Spleen (tissue), 11 donors: ENCODE measurements at regions not wholly inside any gene's neighbourhood (a gene's known extent, or its start where the extent isn't known, plus 50 kb on each side); places are given as distances from the start of the nearest gene placed in this dataset.

ENCODE experiments used
- DNase-seq: peaks from one replicate; pipeline ENCODE4 v3.0.0-alpha.2; 2020
- H3K27ac ChIP-seq, 8 donors: fragments of 200-600 bp; sonication (generic) in 7 of 8; 1 replicate in 4 of 8; 2 replicates in 4 of 8; pipeline versions ENCODE4 v1.5.0 to v1.8.0; 2016 to 2021; ENCODE audit warnings: inconsistent platforms in 4 of 8, mild to moderate bottlenecking in 4 of 8, moderate library complexity in 1 of 8
- H3K27me3 ChIP-seq, 7 donors: fragments of 200-600 bp; sonication (generic) in 6 of 7; replicated peaks in 1 of 7; 1 replicate in 4 of 7; 2 replicates in 3 of 7; pipeline versions ENCODE4 v1.5.0 to v1.8.0; 2016 to 2021; ENCODE audit warnings: inconsistent platforms in 3 of 7, mild to moderate bottlenecking in 1 of 7
- H3K36me3 ChIP-seq, 6 donors: fragments of 200-600 bp; sonication (generic) in 5 of 6; 1 replicate in 4 of 6; 2 replicates in 2 of 6; pipeline versions ENCODE4 v1.5.0 to v1.8.0; 2016 to 2021; ENCODE audit warnings: inconsistent platforms in 2 of 6
- H3K4me1 ChIP-seq, 6 donors: fragments of 200-600 bp; sonication (generic) in 5 of 6; 1 replicate in 3 of 6; 2 replicates in 3 of 6; pipeline versions ENCODE4 v1.5.0 to v1.8.0; 2016 to 2021; ENCODE audit warnings: inconsistent platforms in 3 of 6
- H3K4me3 ChIP-seq, 8 donors: fragments of 200-600 bp; sonication (generic) in 7 of 8; 1 replicate in 4 of 8; 2 replicates in 4 of 8; pipeline versions ENCODE4 v1.5.0 to v1.8.0; 2016 to 2021; ENCODE audit warnings: inconsistent platforms in 4 of 8, mild to moderate bottlenecking in 4 of 8, moderate library complexity in 2 of 8
- H3K9me3 ChIP-seq, 8 donors: fragments of 200-600 bp; sonication (generic) in 7 of 8; 1 replicate in 4 of 8; 2 replicates in 4 of 8; pipeline versions ENCODE4 v1.5.0 to v1.8.0; 2016 to 2021; ENCODE audit warnings: inconsistent platforms in 4 of 8
- POLR2A ChIP-seq, 3 donors: fragments of 450-650 bp; IDR thresholded peaks; one replicate each; pipeline ENCODE4 v1.5.1; 2017; ENCODE audit warnings: antibody characterized with exemption in 3 of 3, mild to moderate bottlenecking in 1 of 3
- POLR2AphosphoS5 ChIP-seq, 3 donors: sonication (generic); formaldehyde crosslinking; IDR thresholded peaks; one replicate each; pipeline ENCODE4 v1.5.1; 2017; ENCODE audit warnings: antibody characterized with exemption in 3 of 3
- WGBS, 5 donors: extraction: QIAGEN DNeasy Blood & Tissue Kit in 3 of 5; methylation state at CpG; one replicate each; pipeline versions ENCODE4 v1.1.5 to v1.1.7; 2013 to 2018; 5-methylcytosine and 5-hydroxymethylcytosine counted together
- intact Hi-C: fragments of 100-400 bp; cut with DNase I; formaldehyde crosslinking; loops from one replicate; pipeline ENCODE4 v1.15.0; 2023; ENCODE audit warnings: low total_unique reads
- TF ChIP-seq, protein P1 (sequence below), 11 experiments: fragments of 200-600 bp in 7 of 11; fragments of 450-650 bp in 4 of 11; sonication (generic) in 4 of 11; IDR thresholded peaks in 8 of 11; conservative IDR thresholded peaks in 3 of 11; 1 replicate in 7 of 11; 2 replicates in 4 of 11; pipeline versions ENCODE4 v1.4.0 to v1.8.0; 2016 to 2021; ENCODE audit warnings: antibody characterized with exemption in 11 of 11, inconsistent platforms in 4 of 11, mild to moderate bottlenecking in 1 of 11
- donor health status: healthy with polysubstance abuse.
- donor health status: DM: no; HTN: no; CAD: no; lungs with moderate emphysema.
- donor health status: DM: no; HTN: no; CAD: no.
- donor health status: Bipolar disorder and iron deficiency.
- donor health status: healthy.
- donor health status: DM: no; HTN: no; CAD: no.
- donor health status: DM: yes; HTN: yes; CAD: no.

- no peaks in the 10 kb centered on the region for H3K27me3 ChIP-seq
- no peaks in the 10 kb centered on the region for H3K9me3 ChIP-seq
- TF ChIP-seq POLR2A (IDR thresholded peaks at IDR 0.05) = no peak
- TF ChIP-seq, protein P1, sequence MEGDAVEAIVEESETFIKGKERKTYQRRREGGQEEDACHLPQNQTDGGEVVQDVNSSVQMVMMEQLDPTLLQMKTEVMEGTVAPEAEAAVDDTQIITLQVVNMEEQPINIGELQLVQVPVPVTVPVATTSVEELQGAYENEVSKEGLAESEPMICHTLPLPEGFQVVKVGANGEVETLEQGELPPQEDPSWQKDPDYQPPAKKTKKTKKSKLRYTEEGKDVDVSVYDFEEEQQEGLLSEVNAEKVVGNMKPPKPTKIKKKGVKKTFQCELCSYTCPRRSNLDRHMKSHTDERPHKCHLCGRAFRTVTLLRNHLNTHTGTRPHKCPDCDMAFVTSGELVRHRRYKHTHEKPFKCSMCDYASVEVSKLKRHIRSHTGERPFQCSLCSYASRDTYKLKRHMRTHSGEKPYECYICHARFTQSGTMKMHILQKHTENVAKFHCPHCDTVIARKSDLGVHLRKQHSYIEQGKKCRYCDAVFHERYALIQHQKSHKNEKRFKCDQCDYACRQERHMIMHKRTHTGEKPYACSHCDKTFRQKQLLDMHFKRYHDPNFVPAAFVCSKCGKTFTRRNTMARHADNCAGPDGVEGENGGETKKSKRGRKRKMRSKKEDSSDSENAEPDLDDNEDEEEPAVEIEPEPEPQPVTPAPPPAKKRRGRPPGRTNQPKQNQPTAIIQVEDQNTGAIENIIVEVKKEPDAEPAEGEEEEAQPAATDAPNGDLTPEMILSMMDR (IDR thresholded peaks at IDR 0.05 in 8 of 11, conservative IDR thresholded peaks at IDR 0.05 in 3 of 11) = no peak
- no peak for TF ChIP-seq POLR2AphosphoS5 (IDR thresholded peaks at IDR 0.05)
- no peak for DNase-seq
- WGBS, 5 donors = 81 to 85% (median 83%) methylated on average over 13 of the region's 13 CpGs
- no peaks in the 10 kb centered on the region for H3K36me3 ChIP-seq
- H3K4me1 ChIP-seq = no peaks in the 10 kb centered on the region
- intact Hi-C loops = no loop called here
- no peak overlapping the region for H3K27ac ChIP-seq
- H3K4me3 ChIP-seq = no peak overlapping the region
Measured at GRCh38 chr7:131244259-131244852, 83.3 kb upstream of the MKLN1 start.

DNA sequence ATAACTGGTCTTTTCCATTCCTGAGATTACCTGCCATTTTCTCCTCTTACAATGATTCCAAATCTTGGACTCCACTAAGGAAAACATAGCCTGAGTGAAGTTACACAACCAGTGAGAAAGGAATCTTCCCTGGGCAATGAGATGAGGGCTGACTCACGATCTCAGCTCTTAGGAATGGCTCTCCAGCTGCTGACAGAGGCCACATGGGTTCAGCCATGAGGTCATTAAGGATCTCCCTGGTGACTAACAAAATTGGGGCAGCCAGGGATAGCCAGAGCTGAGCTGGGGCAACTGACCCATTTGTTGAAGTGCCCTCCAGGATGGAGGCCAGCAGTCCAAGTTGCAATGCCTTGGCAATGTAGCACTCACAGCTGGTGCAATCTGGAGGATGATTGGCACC is 78.7 kb upstream of the MKLN1 start:
- 48 to 82% (median 53%) methylated on average over 1 of the region's 1 CpG for WGBS, 5 donors
- TF ChIP-seq POLR2A (IDR thresholded peaks at IDR 0.05) (no peak), POLR2AphosphoS5 (IDR thresholded peaks at IDR 0.05) (peak in 2 of 3 donors; percentile 21 to 23)

GRCh38 chr7:131249483-131249882 is 78.2 kb upstream of the MKLN1 start:
- Histone ChIP-seq H3K27me3 (no peaks in the 10 kb centered on the region), H3K4me3 (no peak overlapping the region), H3K9me3 (peaks cover 0 to 19% (median 13%) of the 10 kb centered on the region in 8 donors), H3K4me1 (no peaks in the 10 kb centered on the region), H3K27ac (no peak overlapping the region), H3K36me3 (no peaks in the 10 kb centered on the region)
- WGBS, 5 donors = 76 to 87% (median 82%) methylated on average over 3 of the region's 3 CpGs
- TF ChIP-seq, protein P1 (IDR thresholded peaks at IDR 0.05 in 8 of 11, conservative IDR thresholded peaks at IDR 0.05 in 3 of 11) = no peak
- TF ChIP-seq POLR2A (IDR thresholded peaks at IDR 0.05) (no peak), POLR2AphosphoS5 (IDR thresholded peaks at IDR 0.05) (no peak)
- intact Hi-C loops = no loop called here
- DNase-seq = no peak

More for the DNA sequence above, 78.7 kb upstream of the MKLN1 start:
- no peaks in the 10 kb centered on the region for H3K27me3 ChIP-seq
- H3K27ac ChIP-seq = no peak overlapping the region
- no peak overlapping the region for H3K4me3 ChIP-seq
- peaks cover 0 to 14% (median 8%) of the 10 kb centered on the region in 8 donors for H3K9me3 ChIP-seq
- DNase-seq = no peak
- no peaks in the 10 kb centered on the region for H3K36me3 ChIP-seq
- intact Hi-C loops = no loop called here
- H3K4me1 ChIP-seq = no peaks in the 10 kb centered on the region

DNA sequence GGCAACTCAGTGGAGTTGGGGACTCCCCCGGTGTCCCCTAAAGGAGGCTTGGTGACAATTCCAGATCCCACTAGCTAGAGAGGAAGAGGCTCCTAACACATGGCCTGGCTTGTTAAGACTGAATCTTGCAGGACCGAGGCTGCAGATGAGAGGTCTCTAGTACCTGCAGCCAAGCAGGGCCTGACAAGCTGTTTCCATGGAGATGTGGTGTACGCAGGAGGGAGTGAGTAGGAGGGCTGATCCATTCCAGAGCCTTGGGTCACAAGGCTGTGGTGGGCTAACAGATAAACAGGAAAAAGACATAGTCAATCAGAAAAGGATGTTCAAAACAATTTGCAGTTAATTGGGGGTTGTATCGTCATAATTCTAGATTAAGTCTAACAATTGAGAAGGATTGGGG is 77.3 kb upstream of the MKLN1 start:
- no peaks in the 10 kb centered on the region for H3K36me3 ChIP-seq
- no peaks in the 10 kb centered on the region for H3K4me1 ChIP-seq
- no peak for DNase-seq
- H3K27ac ChIP-seq = no peak overlapping the region
- 66 to 86% (median 80%) methylated on average over 4 of the region's 4 CpGs for WGBS, 5 donors
- TF ChIP-seq POLR2A (IDR thresholded peaks at IDR 0.05) (no peak), POLR2AphosphoS5 (IDR thresholded peaks at IDR 0.05) (no peak)
- TF ChIP-seq, protein P1 (IDR thresholded peaks at IDR 0.05 in 8 of 11, conservative IDR thresholded peaks at IDR 0.05 in 3 of 11) = no peak
- intact Hi-C loops = no loop called here
- H3K27me3 ChIP-seq = no peaks in the 10 kb centered on the region
- peaks cover 8 to 27% (median 21%) of the 10 kb centered on the region in 8 donors for H3K9me3 ChIP-seq
- H3K4me3 ChIP-seq = no peak overlapping the region
